ENCODE measurements at regions not wholly inside any gene's neighbourhood (a gene's known extent, or its start where the extent isn't known, plus 50 kb on each side); places are given as distances from the start of the nearest gene placed in this dataset.

DNA sequence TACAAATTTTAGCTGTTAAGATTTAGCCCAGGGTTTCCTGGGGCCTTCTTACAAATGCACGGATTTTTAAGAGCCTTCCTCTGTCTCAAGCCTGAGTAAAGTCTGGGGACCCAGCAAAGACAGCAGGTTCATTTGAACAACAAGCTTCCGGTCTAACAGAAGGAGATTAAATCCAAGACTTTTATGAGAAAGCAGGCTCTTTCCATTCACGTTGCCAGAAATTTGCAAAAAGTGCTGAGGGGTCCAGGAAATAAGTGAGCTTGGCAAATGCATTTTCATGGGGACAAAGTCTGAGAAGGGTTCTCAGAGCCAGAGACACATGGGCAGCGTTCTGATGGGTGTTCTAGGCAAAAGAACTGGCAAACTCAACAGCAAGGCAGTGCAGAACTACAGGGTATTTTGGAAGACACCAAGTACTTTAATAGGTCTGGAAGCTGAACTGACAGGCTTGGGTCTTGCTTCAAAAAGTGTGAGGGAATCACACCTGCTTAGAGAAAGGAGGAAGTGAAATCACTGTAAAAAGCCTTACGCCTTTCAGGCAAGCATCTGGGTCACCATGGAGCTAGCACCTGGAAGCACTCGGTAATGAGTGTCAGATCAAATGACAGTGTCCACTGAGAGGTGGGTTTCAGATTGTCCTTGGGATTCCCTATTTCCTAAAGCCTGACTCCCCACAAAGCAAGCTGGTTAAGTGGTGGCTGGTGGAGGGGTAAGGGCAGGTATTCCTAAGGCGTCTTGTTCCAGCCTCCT is 115.8 kb upstream of the ARHGEF3 start:
- WGBS = 78% methylated on average over 7 of the region's 7 CpGs
- no peaks in the 10 kb centered on the region for H3K9me3 ChIP-seq
- no peaks in the 10 kb centered on the region for H3K27me3 ChIP-seq
- H3K27ac ChIP-seq = no peak overlapping the region
- no peaks in the 10 kb centered on the region for H3K36me3 ChIP-seq
- no peak for DNase-seq (ENCODE audit: low spot score in 2 of 2)
- TF ChIP-seq, protein P1, sequence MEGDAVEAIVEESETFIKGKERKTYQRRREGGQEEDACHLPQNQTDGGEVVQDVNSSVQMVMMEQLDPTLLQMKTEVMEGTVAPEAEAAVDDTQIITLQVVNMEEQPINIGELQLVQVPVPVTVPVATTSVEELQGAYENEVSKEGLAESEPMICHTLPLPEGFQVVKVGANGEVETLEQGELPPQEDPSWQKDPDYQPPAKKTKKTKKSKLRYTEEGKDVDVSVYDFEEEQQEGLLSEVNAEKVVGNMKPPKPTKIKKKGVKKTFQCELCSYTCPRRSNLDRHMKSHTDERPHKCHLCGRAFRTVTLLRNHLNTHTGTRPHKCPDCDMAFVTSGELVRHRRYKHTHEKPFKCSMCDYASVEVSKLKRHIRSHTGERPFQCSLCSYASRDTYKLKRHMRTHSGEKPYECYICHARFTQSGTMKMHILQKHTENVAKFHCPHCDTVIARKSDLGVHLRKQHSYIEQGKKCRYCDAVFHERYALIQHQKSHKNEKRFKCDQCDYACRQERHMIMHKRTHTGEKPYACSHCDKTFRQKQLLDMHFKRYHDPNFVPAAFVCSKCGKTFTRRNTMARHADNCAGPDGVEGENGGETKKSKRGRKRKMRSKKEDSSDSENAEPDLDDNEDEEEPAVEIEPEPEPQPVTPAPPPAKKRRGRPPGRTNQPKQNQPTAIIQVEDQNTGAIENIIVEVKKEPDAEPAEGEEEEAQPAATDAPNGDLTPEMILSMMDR (IDR thresholded peaks at IDR 0.05) = no peak
- TF ChIP-seq POLR2A (IDR thresholded peaks at IDR 0.05) (no peak), EP300 (IDR thresholded peaks at IDR 0.05) (no peak), POLR2AphosphoS5 (IDR thresholded peaks at IDR 0.05) (no peak)
- H3K4me3 ChIP-seq = no peak overlapping the region
- H3K4me1 ChIP-seq = peaks cover 20% of the 10 kb centered on the region

DNA sequence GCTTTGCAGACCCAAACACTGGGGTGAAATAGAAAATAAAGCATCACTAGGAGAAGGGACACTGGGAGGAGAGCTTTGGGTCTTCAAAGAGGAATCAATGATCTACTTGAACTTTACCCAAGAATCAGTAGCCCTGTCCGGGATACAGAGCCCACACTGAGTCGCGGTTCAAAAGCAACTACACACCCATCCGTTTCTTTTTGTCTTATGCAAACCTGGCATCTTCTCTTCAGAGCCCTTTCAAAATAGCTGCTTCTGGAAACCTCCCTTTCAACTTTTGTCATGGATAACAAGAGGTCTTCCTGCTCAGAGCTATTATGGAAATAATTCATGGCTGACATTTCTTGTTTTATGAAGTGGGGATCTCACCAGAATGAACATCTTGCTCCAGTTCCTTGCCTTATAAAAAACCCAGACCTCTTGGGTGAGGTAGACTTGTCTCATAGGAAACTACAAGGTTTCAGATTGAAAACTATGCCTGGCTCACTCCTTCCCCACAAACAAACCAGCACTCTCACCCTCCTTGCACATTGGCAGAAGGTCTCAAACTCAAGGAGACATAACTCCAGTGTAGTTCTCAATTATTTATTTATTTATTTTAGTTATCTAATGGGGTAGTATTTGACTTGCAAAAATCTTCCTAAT is 115.1 kb upstream of the ARHGEF3 start:
- 71% methylated on average over 4 of the region's 4 CpGs for WGBS
- Histone ChIP-seq H3K4me3 (peak overlapping the region; percentile 31), H3K27ac (no peak overlapping the region), H3K9me3 (no peaks in the 10 kb centered on the region), H3K36me3 (no peaks in the 10 kb centered on the region), H3K4me1 (peaks cover 14% of the 10 kb centered on the region), H3K27me3 (no peaks in the 10 kb centered on the region)
- DNase-seq (ENCODE audit: low spot score in 2 of 2) = no peak
- TF ChIP-seq POLR2AphosphoS5 (IDR thresholded peaks at IDR 0.05) (no peak), EP300 (IDR thresholded peaks at IDR 0.05) (no peak), POLR2A (IDR thresholded peaks at IDR 0.05) (no peak)
- TF ChIP-seq, protein P1 (IDR thresholded peaks at IDR 0.05) = no peak

DNA sequence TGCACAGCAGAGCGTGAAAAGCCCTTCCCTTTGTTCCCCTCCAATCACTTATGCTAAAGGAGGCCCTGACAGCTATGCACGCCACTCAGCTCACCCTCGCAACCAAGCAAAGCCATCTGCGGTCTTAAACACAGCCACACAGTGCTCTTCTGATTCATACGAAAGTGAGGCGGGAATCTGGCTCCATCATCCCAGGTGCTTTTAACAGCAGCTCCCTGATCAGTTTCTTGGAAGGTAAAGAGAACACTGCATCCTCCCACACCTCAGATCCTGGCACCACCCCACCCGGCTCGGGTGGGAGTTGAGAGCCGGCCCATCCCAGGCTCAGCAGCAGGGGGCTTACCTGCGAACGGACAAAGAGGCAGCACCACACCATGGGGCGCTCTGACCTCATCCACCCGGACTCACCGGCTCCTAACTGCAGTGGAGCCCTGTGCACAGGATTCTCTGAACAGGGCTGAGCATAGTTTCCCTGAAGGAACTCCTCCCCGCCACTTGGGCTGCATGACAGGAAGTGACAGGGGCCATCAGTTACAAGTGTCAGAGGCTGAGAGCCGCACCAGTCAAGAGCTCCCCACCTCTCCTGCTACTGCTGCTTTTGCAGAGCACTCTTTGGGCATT is 114.3 kb upstream of the ARHGEF3 start:
- WGBS = 65% methylated on average over 12 of the region's 16 CpGs
- Histone ChIP-seq H3K9me3 (no peaks in the 10 kb centered on the region), H3K4me3 (peak overlapping the region; percentile 31), H3K27me3 (no peaks in the 10 kb centered on the region), H3K27ac (no peak overlapping the region), H3K4me1 (peaks cover 8% of the 10 kb centered on the region), H3K36me3 (no peaks in the 10 kb centered on the region)
- TF ChIP-seq EP300 (IDR thresholded peaks at IDR 0.05) (no peak), POLR2A (IDR thresholded peaks at IDR 0.05) (no peak), POLR2AphosphoS5 (IDR thresholded peaks at IDR 0.05) (no peak)
- TF ChIP-seq, protein P1 (IDR thresholded peaks at IDR 0.05) = no peak
- DNase-seq (ENCODE audit: low spot score in 2 of 2) = peak in 1 of 2 donors; percentile 67

DNA sequence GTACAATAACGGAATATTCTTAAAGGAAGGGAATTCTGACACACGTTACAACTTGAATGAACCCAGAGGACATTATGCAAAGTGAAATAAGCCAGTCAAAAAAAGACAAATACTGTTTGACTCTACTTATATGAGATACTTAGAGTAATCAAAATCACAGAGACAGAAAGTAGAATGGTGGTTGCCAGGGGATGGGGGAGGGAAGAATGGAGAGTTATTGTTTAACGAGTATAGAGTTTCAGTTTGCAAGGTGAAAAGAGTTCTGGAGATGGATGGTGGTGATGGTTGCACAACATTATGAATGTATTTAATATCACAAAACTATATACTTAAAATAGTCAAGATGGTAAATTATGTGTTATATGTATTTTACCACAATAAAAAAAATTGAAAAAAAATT is 112.9 kb upstream of the ARHGEF3 start:
- TF ChIP-seq, protein P1 (IDR thresholded peaks at IDR 0.05) = no peak
- TF ChIP-seq EP300 (IDR thresholded peaks at IDR 0.05) (no peak), POLR2AphosphoS5 (IDR thresholded peaks at IDR 0.05) (no peak), POLR2A (IDR thresholded peaks at IDR 0.05) (no peak)
- peaks cover 8% of the 10 kb centered on the region for H3K4me1 ChIP-seq
- H3K27me3 ChIP-seq = no peaks in the 10 kb centered on the region
- no peak overlapping the region for H3K27ac ChIP-seq
- 60% methylated on average over 3 of the region's 3 CpGs for WGBS
- no peaks in the 10 kb centered on the region for H3K9me3 ChIP-seq
- no peak overlapping the region for H3K4me3 ChIP-seq
- DNase-seq (ENCODE audit: low spot score in 2 of 2) = no peak
- H3K36me3 ChIP-seq = no peaks in the 10 kb centered on the region

DNA sequence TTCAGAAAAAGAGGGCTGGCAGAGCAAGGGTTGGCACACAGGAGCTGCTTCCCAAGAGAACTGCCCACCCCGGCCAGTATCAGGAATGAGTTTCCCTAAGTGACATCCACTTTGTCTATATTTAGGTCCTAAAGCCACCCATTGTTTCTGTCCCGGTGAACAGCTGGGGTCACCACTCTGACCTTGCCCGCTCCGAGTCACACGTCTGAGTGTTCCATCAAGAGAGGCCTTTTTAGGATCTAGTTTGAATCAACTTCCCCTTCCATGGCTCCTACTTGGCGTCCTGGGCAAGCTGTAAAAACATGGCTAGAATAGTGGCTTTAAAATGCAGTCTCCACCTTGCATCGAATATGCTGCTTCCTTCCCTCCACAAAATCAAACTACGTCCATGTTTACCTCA is 109.6 kb upstream of the ARHGEF3 start:
- Histone ChIP-seq H3K4me3 (no peak overlapping the region), H3K9me3 (no peaks in the 10 kb centered on the region), H3K4me1 (no peaks in the 10 kb centered on the region), H3K27ac (no peak overlapping the region), H3K27me3 (no peaks in the 10 kb centered on the region), H3K36me3 (no peaks in the 10 kb centered on the region)
- no peak for DNase-seq (ENCODE audit: low spot score in 2 of 2)
- TF ChIP-seq POLR2A (IDR thresholded peaks at IDR 0.05) (no peak), POLR2AphosphoS5 (IDR thresholded peaks at IDR 0.05) (no peak), EP300 (IDR thresholded peaks at IDR 0.05) (no peak)
- TF ChIP-seq, protein P1 (IDR thresholded peaks at IDR 0.05) = no peak
- 73% methylated on average over 8 of the region's 8 CpGs for WGBS

All from suprapubic skin (tissue), 4 donors.